HG02763 (cell line): ENCODE measurements at regions not wholly inside any gene's neighbourhood (a gene's known extent, or its start where the extent isn't known, plus 50 kb on each side); places are given as distances from the start of the nearest gene placed in this dataset.

Experiments used
- ATAC-seq: cut with Tn5 transposase; IDR thresholded peaks from one replicate; pipeline ENCODE4 v1.9.1; 2021; ENCODE audit warnings: mild to moderate bottlenecking, moderate library complexity; ENCODE audit not compliant: unreplicated experiment

- ATAC-seq = peak; percentile 63
Measured at GRCh38 chr5:125835293-125836172, 587.7 kb upstream of the GRAMD2B start.

DNA sequence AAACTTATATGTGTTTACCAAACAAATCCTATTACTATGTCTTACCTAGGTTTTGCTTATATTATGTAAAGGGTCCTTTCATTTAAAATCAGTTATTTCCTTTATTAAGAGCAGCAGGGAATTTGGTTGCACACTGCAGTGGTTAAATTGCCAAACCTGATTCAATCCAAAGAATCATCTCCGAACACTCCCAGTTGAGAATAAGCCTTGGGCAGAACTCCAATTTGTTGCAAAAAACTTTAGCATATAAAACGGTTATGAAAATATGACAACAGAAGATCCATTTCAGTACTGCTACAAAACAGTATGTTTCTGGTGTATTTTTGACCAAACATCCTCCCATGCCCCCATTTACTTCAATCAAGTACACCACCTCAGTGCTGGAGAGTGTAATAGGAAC, 587.0 kb upstream of the GRAMD2B start:
- ATAC-seq = no peak

GRCh38 chr5:125837866-125838265, 585.3 kb upstream of the GRAMD2B start:
- ATAC-seq = no peak

DNA sequence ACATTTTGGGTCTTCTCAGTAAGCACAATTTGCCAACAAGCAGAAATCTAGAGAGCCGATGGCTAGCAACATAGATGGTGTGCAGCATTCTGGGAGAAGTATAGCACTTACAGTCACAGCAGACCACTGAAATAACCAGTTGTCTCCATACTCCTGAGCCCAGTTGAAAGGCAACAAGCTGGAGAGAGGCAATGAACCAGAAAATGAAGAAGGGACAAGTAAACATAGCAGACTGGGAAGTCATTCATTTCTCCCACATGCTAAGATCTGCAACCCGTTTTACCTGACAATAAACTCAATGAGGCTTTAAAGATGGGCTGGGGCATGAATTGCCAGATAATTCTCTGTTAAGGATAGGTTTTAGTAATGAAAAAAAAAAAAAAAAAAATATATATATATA, 575.6 kb upstream of the GRAMD2B start:
- ATAC-seq = no peak

DNA sequence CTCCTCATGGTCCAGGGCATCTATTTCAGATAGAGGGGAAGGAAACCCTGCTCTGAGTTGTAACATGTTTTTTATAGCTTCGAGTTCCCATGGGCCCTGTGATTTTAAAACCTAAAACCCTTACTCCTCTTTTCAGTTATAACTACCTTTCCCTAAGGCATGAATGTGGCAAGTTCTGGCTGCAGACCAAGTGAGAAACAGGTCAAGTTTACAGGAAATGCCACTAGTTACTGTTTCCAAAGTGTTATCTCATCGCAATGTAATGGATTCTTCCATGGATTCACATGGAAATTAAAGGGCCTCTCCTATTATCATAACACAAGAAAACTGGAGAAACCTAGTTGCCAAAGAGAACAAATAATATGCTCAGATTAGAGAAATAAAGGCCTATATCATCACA, 574.5 kb upstream of the GRAMD2B start:
- no peak for ATAC-seq

DNA sequence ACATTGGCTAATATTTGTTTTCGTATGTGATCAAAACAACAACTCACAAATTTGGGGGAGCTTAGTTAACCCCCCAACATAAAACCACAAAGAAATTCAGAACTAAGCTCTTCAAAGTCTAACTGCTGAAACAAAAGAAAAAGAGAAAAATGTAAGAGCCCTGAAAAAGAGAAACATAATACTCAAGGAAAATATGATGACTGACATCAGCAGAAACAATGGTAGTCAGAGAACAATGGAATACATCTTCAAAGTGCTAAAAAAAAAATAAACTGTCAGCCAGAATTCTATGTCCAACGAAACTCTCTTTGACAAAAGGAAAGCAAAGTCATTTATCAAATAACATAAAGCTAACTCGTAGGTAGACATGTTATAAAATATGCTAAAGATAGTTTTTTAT, 566.3 kb upstream of the GRAMD2B start:
- ATAC-seq = no peak

DNA sequence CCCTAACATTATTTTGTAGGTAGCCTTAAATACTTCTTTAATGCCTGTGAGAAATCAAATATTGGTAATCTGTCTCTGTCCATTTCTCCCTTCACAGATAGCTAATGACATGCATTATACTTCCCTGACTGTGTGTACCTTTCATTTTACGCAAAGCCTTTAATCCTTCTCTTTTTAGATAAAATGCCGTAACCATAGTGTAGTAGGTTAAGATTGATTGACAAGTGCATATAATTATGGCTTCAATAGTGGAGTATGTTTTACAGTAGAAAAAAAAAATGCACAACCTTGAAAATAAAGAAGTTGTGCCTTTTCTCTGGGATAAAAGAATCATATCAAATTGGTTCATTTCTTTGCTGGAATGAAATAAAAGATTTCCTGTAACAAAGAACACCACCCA, 559.6 kb upstream of the GRAMD2B start:
- no peak for ATAC-seq

GRCh38 chr5:125865166-125865815, 557.9 kb upstream of the GRAMD2B start:
- ATAC-seq = no peak

DNA sequence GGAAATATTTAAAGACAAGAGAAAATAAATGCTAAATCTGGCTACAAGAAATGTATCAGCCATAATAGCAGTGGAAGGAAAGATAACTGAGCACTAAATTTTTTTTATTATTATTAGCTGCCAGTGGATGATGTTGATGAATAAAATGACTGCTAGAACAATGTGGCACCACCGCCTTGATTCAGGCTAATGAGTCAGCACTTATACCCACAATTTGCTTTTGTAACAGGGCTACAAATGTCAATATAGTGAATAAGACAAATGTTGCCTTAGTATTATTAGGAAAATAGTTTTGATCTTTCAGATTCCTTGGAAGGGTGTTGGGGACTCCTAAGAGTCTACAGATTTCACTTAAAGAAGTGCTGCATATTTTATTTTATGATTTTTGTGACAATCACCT, 555.2 kb upstream of the GRAMD2B start:
- ATAC-seq = no peak

DNA sequence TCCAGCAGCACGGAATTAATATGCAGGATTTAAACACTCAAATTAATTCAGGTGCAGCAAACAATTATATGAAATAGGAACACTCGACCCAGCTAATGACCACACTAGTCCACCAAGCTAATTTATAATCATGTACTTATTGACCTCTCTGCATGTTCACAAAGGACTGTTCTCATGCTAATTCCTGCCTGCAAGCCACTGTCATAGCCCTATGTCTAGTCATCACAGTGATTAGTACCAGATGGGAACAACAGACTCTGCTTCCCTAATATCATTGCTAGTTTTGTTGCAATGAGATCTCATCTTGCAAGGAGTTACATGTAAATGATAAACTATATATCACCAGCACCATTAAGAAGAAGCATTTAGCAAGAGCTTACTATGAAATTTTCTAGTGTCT, 553.0 kb upstream of the GRAMD2B start:
- ATAC-seq = no peak

DNA sequence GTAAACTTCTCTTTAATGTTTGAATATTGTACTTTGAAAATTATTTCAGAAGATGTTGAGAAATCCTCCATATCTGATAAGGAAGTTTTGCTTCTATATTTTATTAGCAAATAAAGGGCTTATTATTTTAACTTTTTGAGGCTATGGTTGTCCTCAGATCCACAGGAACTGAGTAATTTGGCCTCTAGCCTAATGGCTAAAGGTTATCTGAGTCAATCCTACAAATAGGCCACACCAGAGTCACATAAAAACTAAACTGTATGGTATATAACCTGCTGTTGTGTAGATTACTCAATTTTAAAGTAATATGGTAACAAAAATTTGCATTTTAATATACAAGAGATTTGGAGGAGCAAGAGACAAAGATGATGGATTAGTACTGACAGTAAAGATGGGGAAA, 549.2 kb upstream of the GRAMD2B start:
- no peak for ATAC-seq

- no peak for ATAC-seq
Measured at GRCh38 chr5:125874717-125875116, 548.5 kb upstream of the GRAMD2B start.

GRCh38 chr5:125877248-125877647, 546.0 kb upstream of the GRAMD2B start:
- ATAC-seq = no peak

DNA sequence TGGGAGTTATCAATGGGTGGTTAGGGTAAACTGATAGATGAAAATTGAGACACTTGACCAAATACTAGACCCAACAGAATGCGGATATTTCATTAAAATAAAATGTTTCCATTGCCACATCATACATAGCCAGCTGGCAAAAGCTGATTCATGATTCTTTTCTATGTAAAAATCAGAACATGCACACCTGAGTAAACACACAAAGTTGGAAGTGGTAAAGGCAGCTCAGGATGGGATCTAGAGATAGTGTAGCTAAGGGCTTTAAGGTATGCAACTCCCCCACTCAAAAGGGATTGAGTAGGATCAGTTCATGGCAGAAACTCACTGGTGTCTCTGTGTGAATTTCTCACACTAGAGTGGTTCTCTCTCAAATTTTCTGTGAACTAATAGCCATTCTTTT, 541.1 kb upstream of the GRAMD2B start:
- no peak for ATAC-seq

DNA sequence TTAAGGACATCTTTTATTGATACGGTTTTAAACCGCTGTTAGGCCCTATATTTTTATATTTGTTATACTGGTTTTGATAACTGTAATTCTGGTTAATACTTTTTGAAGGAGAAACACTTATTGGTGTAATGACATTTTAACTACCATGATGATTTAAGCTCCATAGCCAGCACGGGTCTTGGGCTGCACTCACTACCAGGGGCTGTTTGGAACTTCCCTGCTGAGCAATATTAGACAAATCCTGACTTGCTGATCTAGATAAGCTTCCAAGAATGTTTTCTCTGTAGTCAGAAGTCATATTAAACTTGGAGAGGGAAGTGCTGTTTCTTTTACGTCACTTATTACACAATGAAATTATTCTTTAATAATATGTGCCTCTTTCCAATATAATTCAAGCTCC, 540.0 kb upstream of the GRAMD2B start:
- ATAC-seq = no peak

GRCh38 chr5:125888358-125888757, 534.9 kb upstream of the GRAMD2B start:
- ATAC-seq = no peak

- ATAC-seq = no peak
Measured at GRCh38 chr5:125890511-125890931, 532.7 kb upstream of the GRAMD2B start.

- ATAC-seq = no peak
Measured at GRCh38 chr5:125891061-125891725, 532.0 kb upstream of the GRAMD2B start.

- no peak for ATAC-seq
Measured at GRCh38 chr5:125894383-125894782, 528.8 kb upstream of the GRAMD2B start.

GRCh38 chr5:125896368-125896767, 526.8 kb upstream of the GRAMD2B start:
- no peak for ATAC-seq

DNA sequence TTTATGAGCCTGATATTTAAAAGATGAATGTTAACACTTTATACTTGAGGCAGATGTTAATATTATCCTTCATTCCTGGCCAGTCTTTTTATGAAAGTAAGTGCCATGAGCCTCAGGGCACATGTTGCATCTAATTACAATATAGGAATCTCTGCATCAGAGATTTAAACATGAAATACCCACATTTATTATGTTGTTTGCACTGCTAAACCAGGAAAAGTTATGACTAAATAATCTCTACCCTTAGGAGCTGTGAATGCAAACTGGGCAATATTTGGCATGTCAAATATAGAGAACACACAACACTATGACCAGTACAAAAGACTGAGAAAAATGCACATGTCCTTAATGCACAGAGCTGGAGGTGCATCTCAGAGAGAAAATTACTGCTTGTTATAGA, 526.1 kb upstream of the GRAMD2B start:
- ATAC-seq = no peak

DNA sequence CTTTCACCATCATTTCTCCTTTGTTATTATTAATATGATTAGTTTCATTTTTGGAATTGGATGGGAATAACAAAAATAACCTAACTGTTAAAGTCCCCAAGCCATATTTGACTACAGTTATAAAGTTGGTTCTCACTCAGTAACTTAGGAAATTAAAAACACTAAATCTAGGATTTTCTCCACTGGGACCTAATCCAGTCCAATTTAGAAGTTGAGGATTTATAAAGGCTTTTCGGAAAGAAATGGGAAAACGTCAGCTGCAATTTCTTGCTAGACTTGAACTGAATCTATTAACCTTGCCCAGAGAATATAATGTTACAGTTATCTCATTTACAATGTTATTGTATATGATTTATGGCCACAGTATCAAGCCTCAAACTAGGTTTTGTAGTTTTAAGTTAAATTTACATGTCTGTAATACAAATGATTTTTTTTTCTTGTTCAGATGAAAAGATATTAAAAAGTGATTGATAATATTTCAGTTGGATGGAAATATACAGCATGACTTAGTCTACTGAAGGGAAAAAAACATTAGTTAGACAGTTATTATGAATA, 524.3 kb upstream of the GRAMD2B start:
- ATAC-seq = no peak
